GM10266 (cell line): ENCODE measurements at regions not wholly inside any gene's neighbourhood (a gene's known extent, or its start where the extent isn't known, plus 50 kb on each side); places are given as distances from the start of the nearest gene placed in this dataset.

ENCODE experiments used
- DNase-seq: peaks from one replicate; pipeline ENCODE4 v3.0.0; 2012; ENCODE audit errors: extremely low spot score
- TF ChIP-seq, protein P1 (sequence below): IDR thresholded peaks from 2 replicates; pipeline ENCODE4 v1.5.1; 2012; ENCODE audit warnings: mild to moderate bottlenecking, low read depth; ENCODE audit not compliant: control insufficient read depth, insufficient read depth; ENCODE audit errors: missing control alignments

DNA sequence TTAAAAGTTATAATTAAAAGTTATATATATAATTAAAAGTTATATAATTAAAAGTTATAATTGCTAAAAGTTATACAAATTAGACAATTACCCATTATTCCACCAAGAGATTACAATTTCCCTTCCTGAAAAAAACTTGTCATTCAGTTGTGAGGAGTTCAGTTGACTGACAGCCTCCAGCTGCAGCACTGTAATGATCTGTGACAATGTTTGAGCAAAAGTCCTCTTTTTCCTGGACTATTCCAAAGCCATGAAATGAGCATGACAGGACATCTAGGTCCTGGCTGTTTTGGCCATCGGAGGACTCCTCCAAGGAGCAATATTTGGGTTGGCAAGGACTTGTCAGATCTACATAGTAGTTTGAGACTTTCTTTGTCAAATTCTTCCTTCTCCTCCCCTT lies 258.7 kb upstream of the EDNRB start:
- DNase-seq: no peak
- TF ChIP-seq, protein P1, sequence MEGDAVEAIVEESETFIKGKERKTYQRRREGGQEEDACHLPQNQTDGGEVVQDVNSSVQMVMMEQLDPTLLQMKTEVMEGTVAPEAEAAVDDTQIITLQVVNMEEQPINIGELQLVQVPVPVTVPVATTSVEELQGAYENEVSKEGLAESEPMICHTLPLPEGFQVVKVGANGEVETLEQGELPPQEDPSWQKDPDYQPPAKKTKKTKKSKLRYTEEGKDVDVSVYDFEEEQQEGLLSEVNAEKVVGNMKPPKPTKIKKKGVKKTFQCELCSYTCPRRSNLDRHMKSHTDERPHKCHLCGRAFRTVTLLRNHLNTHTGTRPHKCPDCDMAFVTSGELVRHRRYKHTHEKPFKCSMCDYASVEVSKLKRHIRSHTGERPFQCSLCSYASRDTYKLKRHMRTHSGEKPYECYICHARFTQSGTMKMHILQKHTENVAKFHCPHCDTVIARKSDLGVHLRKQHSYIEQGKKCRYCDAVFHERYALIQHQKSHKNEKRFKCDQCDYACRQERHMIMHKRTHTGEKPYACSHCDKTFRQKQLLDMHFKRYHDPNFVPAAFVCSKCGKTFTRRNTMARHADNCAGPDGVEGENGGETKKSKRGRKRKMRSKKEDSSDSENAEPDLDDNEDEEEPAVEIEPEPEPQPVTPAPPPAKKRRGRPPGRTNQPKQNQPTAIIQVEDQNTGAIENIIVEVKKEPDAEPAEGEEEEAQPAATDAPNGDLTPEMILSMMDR: no peak

DNA sequence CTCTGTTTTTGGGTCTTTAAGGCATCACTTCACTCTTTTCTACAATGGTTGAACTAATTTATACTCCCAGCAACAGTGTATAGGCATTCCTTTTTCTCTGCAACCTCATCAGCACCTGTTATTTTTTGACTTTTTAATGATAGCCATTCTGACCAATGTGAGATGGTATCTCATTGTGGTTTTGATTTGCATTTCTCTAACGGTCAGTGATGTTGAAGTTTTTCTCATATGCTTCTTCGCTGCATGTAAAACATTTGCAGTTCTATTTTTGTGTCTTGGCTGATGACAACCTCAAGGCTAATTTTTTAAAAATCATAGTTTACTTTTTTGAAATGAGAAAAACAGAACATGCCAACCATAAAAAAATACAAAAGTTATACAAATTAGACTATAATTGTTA lies 258.2 kb upstream of the EDNRB start:
- TF ChIP-seq, protein P1: no peak
- no peak for DNase-seq

DNA sequence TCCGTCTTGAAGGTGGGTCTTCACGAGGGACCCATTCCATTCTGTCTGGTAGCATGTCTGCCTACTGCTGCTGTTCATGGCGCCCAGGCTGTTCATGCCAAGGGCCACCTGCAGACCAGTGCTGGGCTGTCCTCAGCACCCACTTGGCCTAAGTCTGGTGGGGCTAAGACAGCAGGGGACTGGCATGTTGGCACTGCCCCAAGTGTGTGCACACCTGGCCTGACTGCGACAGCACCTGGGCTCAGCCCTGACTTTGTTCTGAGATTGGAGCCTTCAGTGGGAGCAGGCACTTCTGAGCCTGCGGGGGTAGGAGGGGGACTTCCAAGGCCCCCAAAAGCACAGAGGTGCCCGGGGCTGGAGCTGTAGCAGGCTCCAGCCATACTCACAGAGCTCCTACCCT lies 250.8 kb upstream of the EDNRB start:
- TF ChIP-seq, protein P1: no peak
- no peak for DNase-seq

DNA sequence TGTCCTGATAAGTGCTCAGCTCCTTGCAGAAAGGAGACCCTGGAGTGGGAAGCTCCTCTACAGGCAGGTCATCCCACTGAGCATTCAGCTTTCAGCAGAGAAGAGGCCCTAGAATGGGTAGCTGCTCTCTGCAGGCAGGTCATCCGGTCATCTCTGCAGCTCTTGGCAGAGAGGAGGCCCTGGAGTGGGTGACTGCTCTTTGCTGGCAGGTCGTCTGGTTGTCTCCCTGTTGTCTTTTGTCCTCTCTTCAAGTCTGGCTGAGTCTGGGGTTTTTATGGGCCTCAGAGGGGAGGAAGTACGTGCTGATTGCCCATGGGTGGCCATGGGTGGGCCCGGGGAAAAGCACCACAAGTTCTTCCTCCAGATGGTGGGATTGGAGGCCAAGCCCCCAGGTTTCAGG lies 250.3 kb upstream of the EDNRB start:
- DNase-seq: no peak
- TF ChIP-seq, protein P1: no peak

DNA sequence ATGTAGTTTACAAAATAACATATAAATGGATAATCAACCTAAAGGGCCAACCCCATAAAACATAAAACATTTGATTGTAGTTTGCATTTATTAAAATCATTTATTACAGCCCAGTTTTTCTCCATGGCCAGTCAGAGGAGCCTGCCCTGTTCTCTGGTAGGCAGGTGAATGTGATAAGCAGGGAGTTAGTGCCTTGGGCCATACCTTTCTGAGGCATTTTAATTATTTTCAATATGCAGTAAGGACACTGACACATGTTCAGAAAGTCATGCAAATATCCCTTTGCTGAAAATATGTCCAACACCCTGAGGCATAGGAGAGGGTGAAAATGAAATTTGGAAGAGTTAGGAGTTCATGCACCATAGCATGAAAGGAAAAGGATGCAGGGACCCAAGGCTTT lies 242.6 kb upstream of the EDNRB start:
- TF ChIP-seq, protein P1: no peak
- no peak for DNase-seq

DNA sequence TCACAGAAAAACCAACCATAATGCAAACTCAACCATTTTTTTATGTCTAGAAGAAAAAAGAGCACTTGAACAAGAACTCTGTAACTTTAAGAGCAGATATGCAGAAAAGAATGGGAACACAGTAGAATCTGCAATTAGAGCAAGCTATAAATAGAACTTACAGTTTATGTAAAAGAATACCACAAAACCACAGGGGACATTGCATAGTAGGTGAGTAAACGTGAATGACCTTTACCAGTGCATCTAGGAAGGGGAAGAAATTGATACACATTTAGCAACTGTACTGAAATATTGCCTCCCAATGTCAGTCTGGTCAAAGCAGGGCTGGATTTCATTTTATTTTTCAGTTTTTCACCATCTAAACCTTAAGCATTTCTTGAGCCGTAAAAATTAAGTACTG lies 242.2 kb upstream of the EDNRB start:
- TF ChIP-seq, protein P1: no peak
- DNase-seq: peak; percentile 12

DNA sequence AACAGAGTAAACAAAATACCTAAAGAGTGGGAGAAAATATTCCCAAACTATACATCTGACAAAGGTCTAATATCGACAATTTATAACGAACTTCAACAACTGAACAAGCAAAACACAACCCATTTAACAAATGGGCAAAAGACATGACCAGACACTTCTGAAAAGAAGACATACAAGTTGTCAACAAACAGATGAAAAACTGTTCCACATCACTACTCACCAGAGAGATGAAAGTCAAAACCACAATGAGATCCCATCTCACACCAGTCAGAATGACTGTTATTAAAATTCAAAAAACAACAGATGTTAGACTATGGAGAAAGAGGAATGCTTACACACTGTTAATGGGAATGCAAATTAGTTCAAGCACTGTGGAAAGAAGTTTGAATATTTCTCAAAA lies 233.8 kb upstream of the EDNRB start:
- no peak for DNase-seq
- TF ChIP-seq, protein P1: no peak
